Loucy (cell line): ENCODE measurements at regions not wholly inside any gene's neighbourhood (a gene's known extent, or its start where the extent isn't known, plus 50 kb on each side); places are given as distances from the start of the nearest gene placed in this dataset.

ENCODE experiments used
- EZH2phosphoT487 ChIP-seq: fragments of 200-600 bp; IDR thresholded peaks from 2 replicates; pipeline ENCODE4 v1.6.1; 2018; ENCODE audit warnings: antibody characterized with exemption, mild to moderate bottlenecking, moderate library complexity, borderline replicate concordance
- TF ChIP-seq, protein P1 (sequence below): fragments of 200-600 bp; sonication (generic); conservative IDR thresholded peaks from 2 replicates; pipeline ENCODE4 v1.5.1; 2014; ENCODE audit warnings: mild to moderate bottlenecking, antibody characterized with exemption, low read length

GRCh38 chr7:53214463-53214862, 179.0 kb downstream of the POM121L12 start:
- TF ChIP-seq, protein P1, sequence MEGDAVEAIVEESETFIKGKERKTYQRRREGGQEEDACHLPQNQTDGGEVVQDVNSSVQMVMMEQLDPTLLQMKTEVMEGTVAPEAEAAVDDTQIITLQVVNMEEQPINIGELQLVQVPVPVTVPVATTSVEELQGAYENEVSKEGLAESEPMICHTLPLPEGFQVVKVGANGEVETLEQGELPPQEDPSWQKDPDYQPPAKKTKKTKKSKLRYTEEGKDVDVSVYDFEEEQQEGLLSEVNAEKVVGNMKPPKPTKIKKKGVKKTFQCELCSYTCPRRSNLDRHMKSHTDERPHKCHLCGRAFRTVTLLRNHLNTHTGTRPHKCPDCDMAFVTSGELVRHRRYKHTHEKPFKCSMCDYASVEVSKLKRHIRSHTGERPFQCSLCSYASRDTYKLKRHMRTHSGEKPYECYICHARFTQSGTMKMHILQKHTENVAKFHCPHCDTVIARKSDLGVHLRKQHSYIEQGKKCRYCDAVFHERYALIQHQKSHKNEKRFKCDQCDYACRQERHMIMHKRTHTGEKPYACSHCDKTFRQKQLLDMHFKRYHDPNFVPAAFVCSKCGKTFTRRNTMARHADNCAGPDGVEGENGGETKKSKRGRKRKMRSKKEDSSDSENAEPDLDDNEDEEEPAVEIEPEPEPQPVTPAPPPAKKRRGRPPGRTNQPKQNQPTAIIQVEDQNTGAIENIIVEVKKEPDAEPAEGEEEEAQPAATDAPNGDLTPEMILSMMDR: no peak
- no peak for TF ChIP-seq EZH2phosphoT487
